Testis (tissue), 2 donors: ENCODE measurements at regions not wholly inside any gene's neighbourhood (a gene's known extent, or its start where the extent isn't known, plus 50 kb on each side); places are given as distances from the start of the nearest gene placed in this dataset.
"Not testable (repeated sequence)": the region's sequence is repeated elsewhere in the genome, so short reads cannot be mapped to it uniquely, and the experiment has no call there.

Source experiments
- CTCF ChIP-seq, 3 experiments: fragments of 450-650 bp in 2 of 3; fragments of 200-600 bp in 1 of 3; sonication (generic) in 1 of 3; IDR thresholded peaks; one replicate each; pipeline ENCODE4 v1.5.1; 2016 to 2019; ENCODE audit warnings: antibody characterized with exemption in 3 of 3, mild to moderate bottlenecking in 2 of 3, moderate library complexity in 1 of 3
- POLR2A ChIP-seq: fragments of 450-650 bp; IDR thresholded peaks from one replicate; pipeline ENCODE4 v1.6.1; 2017; ENCODE audit warnings: antibody characterized with exemption, mild to moderate bottlenecking, moderate library complexity

- not testable (repeated sequence) for TF ChIP-seq CTCF (IDR thresholded peaks at IDR 0.05); POLR2A
Observed at GRCh38 chr5:91479376-91479775, 96.3 kb upstream of the ARRDC3 start.
